Amygdala (tissue), 56 donors: ENCODE measurements at regions not wholly inside any gene's neighbourhood (a gene's known extent, or its start where the extent isn't known, plus 50 kb on each side); places are given as distances from the start of the nearest gene placed in this dataset.

Source experiments
- DNase-seq, 56 donors: peaks; one replicate each; lab custom pipeline; 2025; lab: John Stamatoyannopoulos, UW

DNA sequence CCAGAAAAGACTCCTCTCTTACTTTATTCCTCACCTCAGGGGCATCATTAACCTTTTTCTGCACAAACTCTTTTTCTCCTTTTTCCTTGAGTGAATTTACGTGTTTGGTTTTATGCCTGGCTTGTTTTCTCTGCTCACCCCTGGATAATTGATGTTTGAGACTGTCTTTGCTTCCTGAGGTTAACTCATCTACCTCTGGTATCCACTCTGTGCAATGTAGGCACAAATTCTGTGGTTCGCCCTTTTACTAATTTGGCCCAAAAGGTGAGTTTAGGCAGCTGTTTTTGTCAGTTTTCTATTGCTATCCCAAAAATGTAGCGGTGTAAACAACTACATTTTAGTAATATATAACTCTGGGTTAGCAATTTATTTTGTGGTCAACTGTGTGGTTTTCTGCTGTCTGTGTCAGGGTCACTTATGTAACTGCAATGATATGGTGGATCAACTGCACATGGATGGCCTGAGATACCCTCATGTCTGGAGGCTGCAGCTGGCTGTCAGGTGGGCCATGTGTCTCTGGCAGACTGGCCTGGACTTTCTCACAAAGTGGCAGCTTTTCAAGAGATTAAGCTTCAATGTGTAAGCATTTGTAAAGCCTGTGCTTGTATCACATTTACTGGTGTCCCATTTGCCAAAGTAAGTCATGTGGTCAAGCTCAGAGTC lies 329.7 kb downstream of the FSIP2 start:
- DNase-seq: no peak

DNA sequence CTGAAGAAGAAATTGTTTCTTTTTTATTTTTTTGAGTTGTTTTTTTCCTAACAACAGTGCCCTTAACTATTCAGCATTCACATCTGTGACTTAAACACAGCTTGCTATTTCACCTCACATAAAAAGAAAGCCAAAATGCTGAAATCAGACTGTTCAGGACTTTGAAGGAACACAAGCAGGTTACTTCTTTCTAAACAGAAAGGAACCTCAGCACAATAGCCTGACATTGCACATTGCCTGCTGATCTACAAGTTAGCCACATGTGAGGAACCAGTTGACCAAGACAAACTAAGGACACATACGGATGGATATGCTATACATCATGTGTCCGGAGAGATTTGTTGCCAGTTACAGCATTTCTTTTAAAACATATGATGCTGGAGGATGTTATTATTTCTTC lies 331.1 kb downstream of the FSIP2 start:
- no peak for DNase-seq

DNA sequence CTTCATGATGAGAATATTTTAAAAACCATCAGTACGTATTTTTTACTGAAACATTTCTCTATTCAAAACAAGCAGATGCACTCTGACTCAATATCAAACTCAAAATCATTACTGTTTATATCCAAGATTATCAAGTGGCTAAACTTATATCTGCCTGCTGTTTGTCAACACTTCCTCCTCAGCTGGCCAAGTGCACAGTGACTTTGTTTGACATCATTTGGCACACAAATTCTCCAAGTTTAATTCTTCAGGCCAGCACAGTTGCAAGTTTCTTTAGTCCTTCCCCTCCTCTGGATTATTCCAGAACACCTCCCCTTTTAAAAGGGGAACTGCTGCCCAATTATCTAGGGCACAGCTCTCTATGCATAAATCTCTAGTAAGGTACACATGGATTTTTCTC lies 346.6 kb downstream of the FSIP2 start:
- no peak for DNase-seq

DNA sequence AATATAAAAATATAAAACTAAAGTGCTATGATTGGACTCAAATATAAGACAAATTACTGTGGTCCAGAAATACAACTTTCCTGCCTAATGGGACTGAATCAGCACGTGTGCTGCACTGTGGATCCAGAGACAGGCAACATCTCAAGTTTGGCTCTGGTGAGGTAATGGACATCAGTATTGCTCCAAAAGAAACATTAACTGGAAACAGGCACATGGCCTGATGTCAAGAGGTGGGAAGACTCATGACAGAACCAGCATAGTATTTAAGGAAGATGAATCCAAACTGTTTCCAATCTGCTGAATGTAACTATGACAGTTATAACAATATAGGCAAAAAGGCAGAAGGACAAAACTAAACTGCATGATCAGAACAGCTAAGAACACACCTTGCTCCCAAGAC lies 354.6 kb downstream of the FSIP2 start:
- DNase-seq: no peak

DNA sequence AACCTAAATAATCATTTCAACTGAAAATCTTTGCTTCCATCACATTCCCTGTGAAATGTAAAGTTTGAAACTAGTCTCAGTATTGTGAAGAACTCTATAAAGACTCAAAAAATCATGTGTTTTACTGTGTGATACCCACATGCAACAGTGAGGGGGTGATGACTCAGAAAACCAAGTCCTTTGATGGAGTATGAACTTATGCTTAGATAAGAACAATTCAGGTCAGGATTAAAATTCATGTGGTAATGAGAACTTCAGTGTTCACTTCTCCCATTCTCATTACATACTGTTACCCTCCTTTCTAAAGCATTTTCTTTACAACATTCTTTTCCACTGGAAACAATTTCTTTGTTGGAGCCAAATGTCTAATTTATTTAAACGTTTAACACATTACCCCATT lies 360.2 kb downstream of the FSIP2 start:
- no peak for DNase-seq

DNA sequence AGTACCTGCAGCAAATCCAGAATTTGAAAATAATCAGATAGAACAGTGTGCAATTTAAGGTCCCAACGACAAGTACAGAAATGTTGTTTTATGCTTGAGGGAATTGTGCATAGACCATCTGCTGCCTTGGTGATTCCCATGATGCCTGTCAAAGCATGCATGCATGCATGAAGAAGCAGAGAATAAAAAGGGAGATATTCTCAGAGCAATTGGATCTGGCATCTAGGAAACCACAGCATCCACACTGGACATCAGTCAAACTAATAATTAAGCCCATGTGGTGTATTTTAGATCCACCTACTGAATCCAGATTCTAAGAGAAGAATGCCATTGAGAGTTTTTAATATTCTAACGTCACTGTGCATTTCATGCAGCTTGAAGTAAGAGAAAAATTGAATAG lies 361.2 kb downstream of the FSIP2 start:
- no peak for DNase-seq

DNA sequence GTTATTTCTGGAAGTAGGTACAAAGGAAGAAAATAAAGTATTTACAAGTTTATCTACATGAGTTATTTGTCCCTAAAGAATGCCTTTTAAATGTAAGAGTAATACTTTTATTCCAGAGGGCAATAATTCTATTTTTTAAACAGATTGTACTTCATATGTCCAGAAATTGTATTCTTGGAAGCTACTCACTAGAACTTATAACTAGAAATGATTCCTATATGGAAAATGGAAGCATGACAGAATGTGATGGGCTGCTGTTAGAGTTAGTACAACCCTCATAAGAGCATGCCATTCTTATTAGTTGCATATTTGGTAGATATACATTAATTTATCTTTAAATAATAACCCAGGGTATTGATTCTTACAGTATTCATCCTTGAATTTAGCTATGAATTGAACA lies 362.0 kb downstream of the FSIP2 start:
- DNase-seq: no peak

DNA sequence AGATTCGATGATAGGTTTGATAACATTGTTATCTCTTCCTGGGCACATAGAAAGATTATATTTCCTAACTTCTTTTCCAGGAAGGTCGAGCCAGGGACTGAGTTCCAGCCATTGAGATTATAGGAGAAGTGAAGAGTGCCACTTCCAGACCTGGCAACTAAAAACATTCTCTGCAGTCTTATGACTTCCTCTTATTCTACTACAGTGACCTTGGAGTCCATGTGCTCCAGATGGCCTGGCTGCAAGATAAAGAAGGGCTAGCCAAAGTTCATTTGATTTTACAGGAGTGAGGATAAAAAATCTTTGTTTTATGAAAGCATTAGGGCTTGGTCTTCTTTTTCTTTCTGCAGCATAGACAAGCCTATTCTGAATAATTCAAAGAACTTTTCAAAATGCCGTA lies 363.0 kb downstream of the FSIP2 start:
- no peak for DNase-seq

DNA sequence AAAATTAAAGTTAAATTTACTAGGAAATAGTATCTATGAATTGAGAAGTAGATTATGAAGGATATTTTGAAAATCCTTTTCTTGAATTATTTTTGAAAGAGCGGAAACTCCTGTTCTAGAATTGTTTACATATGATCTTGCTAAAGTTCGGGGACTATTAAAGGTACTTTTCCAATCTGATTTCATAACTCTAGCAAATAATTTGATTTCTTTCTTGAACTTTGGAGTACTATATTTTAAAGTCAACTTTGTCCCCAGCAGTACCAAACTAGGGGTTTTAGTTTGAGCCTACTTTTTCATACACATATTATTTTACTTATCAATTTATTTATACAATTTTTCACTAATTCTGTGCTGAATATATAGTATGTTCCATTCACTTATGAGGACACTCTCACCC lies 364.7 kb downstream of the FSIP2 start:
- no peak for DNase-seq

DNA sequence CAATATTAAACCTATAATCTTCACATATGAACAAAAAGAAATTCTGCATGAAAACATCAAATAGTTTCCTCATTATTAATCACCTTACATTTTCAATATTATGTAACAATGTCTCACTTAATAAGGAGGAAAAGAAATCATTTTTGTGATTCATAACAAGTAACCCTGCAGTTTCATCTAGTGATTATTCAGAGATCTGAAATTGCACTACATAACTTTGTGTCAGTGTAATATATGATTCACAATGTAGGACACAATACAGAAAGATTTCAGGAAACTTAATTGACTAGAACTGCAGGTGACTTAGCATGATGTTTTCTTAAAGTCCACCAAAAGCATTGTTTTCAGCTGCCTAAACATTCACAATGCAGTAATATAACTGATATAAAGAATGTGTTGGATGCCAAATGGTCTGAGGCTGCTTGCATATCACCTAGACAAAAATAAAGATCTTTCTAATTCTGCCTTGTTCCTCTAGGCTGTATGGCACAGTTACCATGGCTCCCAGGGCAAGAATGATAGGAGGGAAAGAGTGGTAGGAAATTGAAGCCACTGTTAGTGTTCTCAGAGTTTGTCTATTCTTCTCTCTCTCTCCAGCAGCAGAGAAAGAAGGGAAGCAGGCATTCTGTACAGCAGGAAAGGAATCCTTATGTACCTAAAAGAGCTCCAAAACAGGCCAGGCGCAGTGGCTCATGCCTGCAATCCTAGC lies 366.6 kb downstream of the FSIP2 start:
- no peak for DNase-seq

DNA sequence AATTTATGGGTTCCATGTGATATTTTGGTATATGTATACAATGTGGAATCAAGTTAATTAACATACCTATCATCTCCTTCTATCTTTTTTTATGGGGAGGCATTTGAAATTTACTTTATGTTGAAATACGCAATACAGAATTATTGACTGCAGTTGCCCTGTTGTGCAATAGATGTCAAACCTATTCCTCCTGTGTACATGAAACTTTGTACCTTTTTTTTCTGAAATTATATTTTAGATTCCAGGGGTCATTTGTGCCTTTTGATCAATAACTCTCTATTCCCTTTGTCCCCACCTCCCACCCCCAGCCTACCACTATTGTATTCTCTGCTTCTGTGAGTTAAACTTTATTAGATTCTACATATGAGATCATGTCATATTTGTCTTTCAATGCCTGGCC lies 369.9 kb downstream of the FSIP2 start:
- DNase-seq: no peak

DNA sequence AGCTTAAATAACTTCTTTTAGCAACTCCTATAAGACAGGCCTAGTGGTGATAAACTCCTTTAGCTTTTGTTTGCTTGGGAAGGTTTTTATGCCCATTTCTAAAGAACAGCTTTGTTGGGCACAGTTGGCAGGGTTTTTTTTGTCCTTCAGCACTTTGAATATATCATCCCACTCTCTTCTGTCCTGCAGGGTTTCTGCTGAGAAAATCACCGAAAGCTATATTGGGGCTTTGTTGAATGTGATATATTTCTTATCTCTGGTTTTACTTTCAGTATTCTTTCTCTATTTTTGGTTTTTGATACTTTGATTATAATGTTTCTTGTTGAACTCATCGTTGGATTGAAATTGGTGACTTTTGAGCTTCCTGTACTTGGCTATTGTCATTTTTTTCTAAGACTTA lies 372.8 kb upstream of the ZC3H15 start:
- DNase-seq: no peak

DNA sequence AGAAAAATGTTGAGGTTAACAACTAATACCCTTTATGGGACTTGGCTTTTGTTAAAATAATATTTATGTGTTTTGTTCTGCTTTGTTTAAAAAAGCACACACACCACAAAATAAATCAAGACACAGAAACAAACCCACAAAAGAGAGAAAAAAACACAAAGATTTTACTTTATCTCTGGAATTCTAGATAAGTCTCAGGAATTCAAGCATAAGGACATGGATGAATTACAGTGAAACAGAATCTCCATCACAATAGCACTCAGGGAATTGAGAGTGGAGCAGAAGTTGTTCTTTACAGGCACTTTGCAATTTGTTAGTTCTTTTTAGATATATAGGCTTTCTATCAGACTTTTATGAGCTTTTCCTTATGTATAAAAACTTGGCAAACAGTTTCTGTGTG lies 360.9 kb upstream of the ZC3H15 start:
- DNase-seq: no peak

DNA sequence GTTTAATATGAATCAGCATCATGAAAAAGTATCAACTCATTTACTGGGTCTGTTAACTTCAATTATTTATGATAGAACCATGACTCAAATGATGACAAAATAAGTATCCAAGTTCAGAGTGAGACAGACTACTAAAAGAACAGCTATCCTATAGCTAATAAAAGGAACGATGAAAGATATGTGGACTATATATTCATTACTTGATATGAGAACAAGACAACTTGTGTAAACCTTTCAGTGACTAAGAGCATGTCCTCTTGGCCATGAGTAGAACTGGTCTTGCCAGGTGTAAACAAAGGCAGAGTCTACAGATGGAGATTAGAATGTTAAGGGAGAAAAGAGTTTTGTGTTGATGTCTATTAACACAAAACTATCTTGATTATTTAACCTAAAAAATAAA lies 360.4 kb upstream of the ZC3H15 start:
- no peak for DNase-seq

DNA sequence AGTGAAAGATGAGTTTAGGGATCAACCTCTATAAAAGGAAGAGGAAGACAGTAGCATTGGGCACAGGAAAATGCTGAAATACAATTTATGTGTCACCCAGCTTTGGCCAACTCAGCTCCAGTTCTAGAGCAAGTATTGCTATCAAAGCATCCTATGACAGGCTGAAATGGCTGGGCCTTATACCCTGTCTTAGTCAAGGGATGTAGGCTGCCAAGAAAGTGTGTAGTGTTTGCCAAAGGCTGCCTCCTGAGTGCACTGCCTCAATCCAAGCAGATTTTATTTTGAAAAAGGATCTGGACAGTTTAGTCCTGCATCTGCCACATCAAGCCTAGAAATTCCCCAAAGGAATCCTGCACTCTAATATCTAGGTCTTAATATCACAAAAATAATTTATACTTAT lies 359.9 kb upstream of the ZC3H15 start:
- peak in 3 of 56 donors; percentile 0 to 9 (median 1) for DNase-seq

DNA sequence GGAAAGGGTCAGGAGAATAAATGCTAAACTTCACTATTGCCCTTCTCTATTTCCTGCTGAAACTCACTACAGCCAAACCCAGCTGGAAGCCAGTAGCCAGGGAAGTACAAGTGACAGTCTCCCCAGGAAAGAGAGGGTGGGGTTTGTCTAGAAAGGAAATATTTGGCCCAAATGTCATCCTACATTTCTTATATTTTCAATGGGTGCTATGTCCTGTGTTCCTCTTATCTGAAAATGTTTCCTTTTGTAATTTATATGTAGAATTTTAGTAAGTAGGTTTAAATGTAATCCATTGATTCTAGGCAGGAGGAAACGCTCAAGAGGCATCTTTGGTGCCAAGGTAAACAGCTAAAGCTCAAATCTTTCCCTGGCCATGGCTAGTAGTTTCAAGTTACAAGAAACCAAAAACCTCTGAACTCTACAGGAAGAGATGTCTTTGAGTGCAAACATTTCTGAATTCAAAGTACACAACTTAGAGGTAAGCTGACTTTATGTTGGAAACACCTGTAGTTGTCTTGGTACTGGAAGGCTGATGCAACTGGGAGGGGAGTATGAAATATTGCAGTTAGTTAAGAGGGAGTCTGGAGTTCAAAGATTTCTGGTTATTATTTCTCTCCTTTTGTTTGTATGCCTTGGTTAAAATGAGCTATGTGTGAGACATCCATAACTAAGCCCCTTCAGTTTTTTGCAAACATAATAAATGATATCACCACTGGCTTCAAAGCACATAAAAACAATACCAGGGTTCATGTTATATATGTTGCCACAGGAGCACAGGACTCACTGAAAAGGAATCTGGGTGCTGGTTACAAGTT lies 356.1 kb upstream of the ZC3H15 start:
- DNase-seq: no peak

DNA sequence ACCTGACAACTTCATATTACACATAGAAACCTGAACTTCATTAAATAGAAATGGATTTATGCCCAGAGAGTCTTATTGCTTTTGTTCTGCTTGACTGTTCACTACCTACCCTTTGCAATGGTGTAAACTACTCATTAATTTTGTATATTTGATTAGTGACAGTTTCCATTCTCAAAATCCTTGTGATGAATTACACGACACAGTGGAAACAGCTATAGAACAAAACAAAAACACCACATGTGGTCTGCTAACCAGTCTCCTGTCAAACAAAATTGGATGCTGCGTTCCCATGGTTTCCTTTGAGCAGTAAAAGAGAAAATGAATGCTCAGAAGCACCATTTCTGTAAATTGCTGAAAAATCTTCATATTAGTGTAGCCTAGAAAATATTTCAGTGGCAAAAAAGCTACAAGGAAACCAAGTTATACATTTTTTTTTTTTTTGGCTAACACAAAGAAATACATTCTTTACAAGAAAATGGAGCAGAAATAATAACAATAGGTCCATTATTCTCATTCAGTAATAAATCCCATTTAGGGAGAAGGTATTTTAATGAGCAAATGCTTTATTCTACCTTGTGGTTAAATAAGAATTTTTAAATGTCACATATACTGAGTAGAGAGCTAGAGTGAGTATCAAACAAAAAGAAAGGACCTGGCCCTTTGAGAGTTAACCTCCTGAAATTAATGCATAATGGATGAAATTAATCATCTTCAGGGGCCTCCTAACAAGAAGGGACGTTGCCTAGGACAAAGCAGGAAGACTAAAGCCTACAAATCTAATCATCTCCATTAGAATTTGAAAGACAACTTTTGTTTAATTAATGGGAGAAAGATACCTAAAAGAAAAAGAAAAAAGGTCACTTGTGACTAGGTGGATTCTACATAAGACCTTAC lies 355.1 kb upstream of the ZC3H15 start:
- DNase-seq: no peak

DNA sequence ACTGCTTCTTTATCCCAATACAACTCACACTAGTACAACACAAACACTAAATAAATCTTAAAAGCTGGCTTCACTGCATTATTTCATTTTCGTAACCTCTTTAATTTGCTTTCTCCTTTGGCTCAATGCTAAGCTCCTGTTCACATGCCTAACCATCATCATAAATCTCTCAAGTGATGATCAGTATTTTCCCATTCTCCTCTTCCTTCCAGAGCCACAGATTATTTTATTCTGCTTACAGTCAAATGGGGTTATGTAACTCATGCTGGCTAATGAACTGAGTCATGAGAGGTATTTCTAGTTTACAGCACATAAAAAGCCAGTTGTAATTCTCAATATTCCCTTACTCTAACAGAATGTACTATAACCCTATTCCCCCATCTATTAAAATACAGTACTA lies 350.4 kb upstream of the ZC3H15 start:
- DNase-seq: no peak

DNA sequence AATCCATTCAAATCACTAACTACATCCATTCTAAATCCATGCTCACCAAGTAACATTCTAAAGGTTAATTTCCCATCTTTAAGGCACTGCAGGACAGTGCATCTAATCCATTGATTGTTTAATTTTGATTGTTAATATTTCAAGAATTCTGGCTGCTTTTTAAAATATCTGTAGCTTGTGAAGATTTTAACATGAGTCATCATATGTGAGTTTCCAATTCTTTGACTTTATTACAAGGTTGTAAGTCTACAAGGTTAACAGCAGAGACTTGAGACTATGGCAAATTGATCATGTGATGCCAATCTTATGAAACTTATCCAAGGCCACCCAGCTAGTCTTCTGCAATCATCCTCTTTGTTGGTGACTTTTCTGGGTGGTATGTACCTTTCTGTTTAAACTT lies 349.2 kb upstream of the ZC3H15 start:
- DNase-seq: no peak

DNA sequence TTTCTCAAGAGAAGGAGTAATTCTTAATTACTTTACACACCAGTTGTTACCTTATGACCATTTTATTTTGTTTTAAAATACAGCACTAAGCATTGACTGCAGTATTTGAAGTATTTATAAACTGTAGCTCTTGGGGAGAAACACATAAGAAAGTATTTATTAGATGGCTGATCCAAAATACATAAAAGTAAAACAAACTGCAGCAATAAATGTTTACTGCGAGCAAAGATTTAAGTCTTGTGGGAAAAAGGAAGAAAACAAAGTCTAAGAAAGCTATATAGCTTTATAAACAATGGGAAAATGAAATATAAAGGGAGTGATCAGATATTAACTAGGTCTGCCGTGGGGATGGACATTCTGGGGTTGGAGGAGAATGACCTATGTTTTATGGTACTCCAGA lies 347.2 kb upstream of the ZC3H15 start:
- DNase-seq: no peak

DNA sequence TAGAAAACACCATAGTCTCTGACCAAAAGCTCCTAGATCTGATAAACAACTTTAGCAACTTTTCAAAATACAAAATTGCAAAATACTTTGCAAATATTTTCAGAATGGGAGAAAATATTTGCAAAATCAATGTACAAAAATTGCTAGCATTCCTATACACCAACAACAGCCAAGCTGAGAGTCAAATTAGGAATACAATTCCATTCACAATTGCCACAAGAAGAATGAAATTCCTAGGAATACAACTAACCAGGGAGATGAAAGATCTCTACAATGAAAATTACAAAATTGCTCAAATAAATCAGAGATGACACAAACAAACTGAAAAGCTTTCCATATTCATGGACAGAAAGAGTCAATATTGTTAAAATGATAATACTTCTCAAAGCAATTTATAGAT lies 327.0 kb upstream of the ZC3H15 start:
- no peak for DNase-seq
